Esophagus muscularis mucosa (tissue), 3 donors: ENCODE measurements at regions not wholly inside any gene's neighbourhood (a gene's known extent, or its start where the extent isn't known, plus 50 kb on each side); places are given as distances from the start of the nearest gene placed in this dataset.

Experiments
- CTCF ChIP-seq, 3 experiments: fragments of 200-600 bp in 2 of 3; fragments of 450-650 bp in 1 of 3; sonication (generic) in 2 of 3; IDR thresholded peaks; one replicate each; pipeline ENCODE4 v1.5.1; 2017 to 2019; ENCODE audit warnings: antibody characterized with exemption in 3 of 3, mild to moderate bottlenecking in 2 of 3, moderate library complexity in 1 of 3
- POLR2AphosphoS5 ChIP-seq, 2 donors: sonication (generic); formaldehyde crosslinking; IDR thresholded peaks; one replicate each; pipeline ENCODE4 v1.6.1; 2017; ENCODE audit warnings: antibody characterized with exemption in 2 of 2

GRCh38 chr1:177360791-177361190 lies 190.0 kb downstream of the BRINP2 start:
- TF ChIP-seq CTCF (IDR thresholded peaks at IDR 0.05) (no peak), POLR2AphosphoS5 (IDR thresholded peaks at IDR 0.05) (no peak)
